HG03558 (cell line): ENCODE measurements at regions not wholly inside any gene's neighbourhood (a gene's known extent, or its start where the extent isn't known, plus 50 kb on each side); places are given as distances from the start of the nearest gene placed in this dataset.

ENCODE experiments used
- ATAC-seq: cut with Tn5 transposase; IDR thresholded peaks from one replicate; pipeline ENCODE4 v1.9.1; 2021; ENCODE audit warnings: moderate number of reproducible peaks; ENCODE audit not compliant: unreplicated experiment; ENCODE audit errors: extremely low read depth

- ATAC-seq, result no peak
Observed at GRCh38 chr16:17829811-17830210, 359.1 kb upstream of the XYLT1 start.

GRCh38 chr16:17828012-17828411 lies 357.3 kb upstream of the XYLT1 start:
- ATAC-seq, result no peak

GRCh38 chr16:17827313-17827712 lies 356.6 kb upstream of the XYLT1 start:
- no peak for ATAC-seq

GRCh38 chr16:17817943-17818342 lies 347.2 kb upstream of the XYLT1 start:
- ATAC-seq, result no peak

GRCh38 chr16:17817260-17817659 lies 346.5 kb upstream of the XYLT1 start:
- no peak for ATAC-seq

GRCh38 chr16:17812771-17813170 lies 342.0 kb upstream of the XYLT1 start:
- ATAC-seq, result no peak

- no peak for ATAC-seq
Observed at GRCh38 chr16:17804857-17805256, 334.1 kb upstream of the XYLT1 start.

- no peak for ATAC-seq
Observed at GRCh38 chr16:17803625-17804410, 333.1 kb upstream of the XYLT1 start.

GRCh38 chr16:17802571-17802970 lies 331.8 kb upstream of the XYLT1 start:
- no peak for ATAC-seq

GRCh38 chr16:17801068-17801467 lies 330.3 kb upstream of the XYLT1 start:
- ATAC-seq, result no peak

GRCh38 chr16:17798716-17799115 lies 328.0 kb upstream of the XYLT1 start:
- no peak for ATAC-seq

- ATAC-seq, result no peak
Observed at GRCh38 chr16:17793354-17793753, 322.6 kb upstream of the XYLT1 start.

- no peak for ATAC-seq
Observed at GRCh38 chr16:17784073-17784472, 313.3 kb upstream of the XYLT1 start.

- ATAC-seq, result no peak
Observed at GRCh38 chr16:17780181-17780580, 309.4 kb upstream of the XYLT1 start.

GRCh38 chr16:17777408-17777863 lies 306.7 kb upstream of the XYLT1 start:
- ATAC-seq, result no peak

GRCh38 chr16:17776888-17777287 lies 306.1 kb upstream of the XYLT1 start:
- no peak for ATAC-seq

- no peak for ATAC-seq
Observed at GRCh38 chr16:17776465-17776864, 305.7 kb upstream of the XYLT1 start.

GRCh38 chr16:17775061-17775460 lies 304.3 kb upstream of the XYLT1 start:
- no peak for ATAC-seq

- no peak for ATAC-seq
Observed at GRCh38 chr16:17773698-17774101, 302.9 kb upstream of the XYLT1 start.

- ATAC-seq, result no peak
Observed at GRCh38 chr16:17770104-17770503, 299.3 kb upstream of the XYLT1 start.

- ATAC-seq, result no peak
Observed at GRCh38 chr16:17769065-17769464, 298.3 kb upstream of the XYLT1 start.

GRCh38 chr16:17768257-17768656 lies 297.5 kb upstream of the XYLT1 start:
- no peak for ATAC-seq
